GM18909 (cell line): ENCODE measurements at regions not wholly inside any gene's neighbourhood (a gene's known extent, or its start where the extent isn't known, plus 50 kb on each side); places are given as distances from the start of the nearest gene placed in this dataset.
"Not testable (repeated sequence)": the region's sequence is repeated elsewhere in the genome, so short reads cannot be mapped to it uniquely, and the experiment has no call there.

ENCODE experiments used
- ATAC-seq: cut with Tn5 transposase; IDR thresholded peaks from one replicate; pipeline ENCODE4 v1.9.1; 2021; ENCODE audit warnings: mild to moderate bottlenecking; ENCODE audit not compliant: unreplicated experiment, poor library complexity

DNA sequence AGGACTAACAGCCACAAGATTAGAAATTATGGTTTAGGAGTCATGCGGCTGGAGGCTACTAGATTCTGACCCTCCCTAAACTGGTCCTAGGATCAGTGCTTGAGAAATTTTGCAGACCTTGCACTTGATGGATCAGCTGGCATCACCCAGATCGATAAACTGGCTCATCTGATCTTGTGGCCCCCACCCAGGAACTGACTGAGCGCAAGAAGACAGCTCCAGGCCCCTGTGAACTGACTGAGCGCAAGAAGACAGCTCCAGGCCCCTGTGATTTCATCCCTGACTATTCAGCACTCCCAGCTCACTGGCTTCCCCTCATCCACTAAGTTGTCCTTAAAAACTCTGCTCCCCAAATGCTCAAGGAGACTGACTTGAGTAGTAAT is 67.8 kb downstream of the MRPL36 start:
- ATAC-seq = not testable (repeated sequence)

DNA sequence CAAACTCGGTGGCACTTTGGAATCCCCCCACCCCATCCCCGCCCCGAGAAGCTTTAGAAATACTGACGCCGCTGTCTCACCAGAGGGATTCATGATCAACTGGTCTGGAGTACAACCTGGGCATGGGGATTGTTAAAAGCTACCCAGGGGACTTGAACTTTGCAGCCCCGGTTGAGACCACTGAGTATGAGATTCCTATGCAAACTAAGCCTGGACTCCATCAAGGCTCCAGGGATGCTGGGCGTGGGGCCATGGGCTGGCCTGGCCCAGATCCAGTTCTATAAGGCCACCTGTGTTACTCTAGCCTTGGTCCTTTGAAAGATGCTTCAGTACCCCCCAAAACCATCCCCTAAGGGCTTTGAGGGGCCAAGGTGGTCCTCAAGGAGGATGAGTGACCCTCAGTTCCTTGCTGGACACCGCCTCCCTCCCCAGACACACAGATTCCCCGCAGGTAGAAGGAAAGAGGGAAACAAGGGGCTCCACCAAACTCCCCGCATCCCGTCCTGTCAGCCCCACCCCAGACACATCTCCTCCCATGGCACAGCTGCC is 68.5 kb downstream of the MRPL36 start:
- no peak for ATAC-seq

- no peak for ATAC-seq
These were observed 69.2 kb downstream of the MRPL36 start for GRCh38 chr5:1730487-1730847.

GRCh38 chr5:1729641-1730486 is 69.8 kb downstream of the MRPL36 start:
- ATAC-seq = no peak

DNA sequence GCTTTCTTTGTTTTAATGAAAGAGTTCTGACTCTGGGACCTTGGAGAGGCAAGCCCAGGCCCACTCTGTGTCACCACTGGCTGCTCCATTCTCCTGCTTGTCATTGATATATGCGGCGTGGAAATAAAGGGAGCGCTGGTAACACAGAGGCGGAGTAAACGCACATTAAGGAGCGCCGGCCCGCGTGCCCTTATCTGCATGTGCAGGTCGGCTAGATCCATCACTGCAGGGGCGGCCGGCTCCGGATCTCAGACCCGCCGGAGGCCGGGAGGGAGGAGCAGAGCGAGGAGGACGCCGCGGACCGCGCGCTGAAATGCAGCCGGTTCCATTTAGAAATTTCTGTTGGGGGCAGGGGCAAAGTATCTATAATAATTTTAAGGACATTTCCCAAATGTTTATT is 70.8 kb downstream of the MRPL36 start:
- no peak for ATAC-seq

DNA sequence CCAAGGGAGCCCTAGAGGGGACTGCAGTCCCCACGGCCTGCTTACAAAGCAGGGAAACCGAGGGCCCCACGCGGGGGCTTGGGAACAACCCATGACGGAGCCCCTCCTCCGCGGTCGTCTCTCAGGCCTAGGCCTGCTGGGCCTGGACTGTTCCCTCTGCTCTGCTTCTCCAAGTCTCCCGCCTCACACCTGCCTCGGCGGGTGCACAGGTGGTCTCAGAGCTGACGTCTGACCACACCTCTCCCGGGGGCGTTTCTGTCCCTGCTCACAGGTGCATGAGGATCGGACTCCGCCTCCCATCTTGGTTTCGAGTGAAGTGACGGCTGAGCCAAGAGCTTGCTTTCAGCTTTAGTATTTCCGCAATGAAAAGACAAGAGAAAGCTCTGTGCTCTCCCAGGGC is 72.1 kb downstream of the MRPL36 start:
- ATAC-seq = no peak

- no peak for ATAC-seq
These were observed 72.7 kb downstream of the MRPL36 start for GRCh38 chr5:1726956-1727355.

- no peak for ATAC-seq
These were observed 73.2 kb downstream of the MRPL36 start for GRCh38 chr5:1726469-1726865.

DNA sequence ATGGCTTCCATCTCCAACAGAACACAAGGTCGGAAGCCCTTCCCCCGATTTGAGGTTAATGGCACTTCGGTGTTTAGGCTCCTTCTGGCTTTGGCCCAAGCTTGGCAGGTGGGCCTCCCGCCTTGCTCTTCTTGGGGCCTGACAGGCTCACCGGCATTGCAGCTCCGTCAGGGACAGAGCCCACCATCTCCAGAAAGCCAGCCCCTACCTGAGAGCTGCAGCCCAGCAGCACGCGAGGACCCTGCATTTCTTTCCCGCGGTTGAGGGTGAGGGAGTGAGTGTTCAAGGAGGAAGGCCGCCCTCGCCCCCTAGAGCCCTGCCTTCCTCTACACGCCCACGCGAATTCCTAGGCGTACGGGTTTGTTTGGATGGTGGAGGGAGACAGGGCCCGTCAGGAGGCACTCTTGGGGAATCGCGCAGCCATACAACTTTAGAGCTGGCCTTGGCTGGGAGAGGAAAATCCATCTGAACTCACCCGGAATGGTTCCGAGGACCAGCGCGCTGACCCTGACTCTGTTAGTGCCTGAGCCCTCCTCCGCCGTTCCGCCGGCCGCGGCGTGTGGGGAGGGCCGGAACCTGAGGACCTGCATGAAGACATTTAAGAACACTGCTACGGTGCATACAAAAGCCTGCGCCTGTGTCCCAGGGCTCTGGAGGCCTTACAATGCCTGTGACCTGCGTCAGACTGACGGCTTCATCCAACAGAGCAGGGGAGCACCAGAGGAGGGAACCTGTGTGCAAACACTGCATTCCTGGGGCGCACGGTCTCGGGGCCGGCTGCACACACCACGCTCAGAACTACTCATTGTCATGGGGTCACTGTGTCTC is 73.8 kb downstream of the MRPL36 start:
- no peak for ATAC-seq

- no peak for ATAC-seq
These were observed 74.6 kb downstream of the MRPL36 start for GRCh38 chr5:1724822-1725602.

DNA sequence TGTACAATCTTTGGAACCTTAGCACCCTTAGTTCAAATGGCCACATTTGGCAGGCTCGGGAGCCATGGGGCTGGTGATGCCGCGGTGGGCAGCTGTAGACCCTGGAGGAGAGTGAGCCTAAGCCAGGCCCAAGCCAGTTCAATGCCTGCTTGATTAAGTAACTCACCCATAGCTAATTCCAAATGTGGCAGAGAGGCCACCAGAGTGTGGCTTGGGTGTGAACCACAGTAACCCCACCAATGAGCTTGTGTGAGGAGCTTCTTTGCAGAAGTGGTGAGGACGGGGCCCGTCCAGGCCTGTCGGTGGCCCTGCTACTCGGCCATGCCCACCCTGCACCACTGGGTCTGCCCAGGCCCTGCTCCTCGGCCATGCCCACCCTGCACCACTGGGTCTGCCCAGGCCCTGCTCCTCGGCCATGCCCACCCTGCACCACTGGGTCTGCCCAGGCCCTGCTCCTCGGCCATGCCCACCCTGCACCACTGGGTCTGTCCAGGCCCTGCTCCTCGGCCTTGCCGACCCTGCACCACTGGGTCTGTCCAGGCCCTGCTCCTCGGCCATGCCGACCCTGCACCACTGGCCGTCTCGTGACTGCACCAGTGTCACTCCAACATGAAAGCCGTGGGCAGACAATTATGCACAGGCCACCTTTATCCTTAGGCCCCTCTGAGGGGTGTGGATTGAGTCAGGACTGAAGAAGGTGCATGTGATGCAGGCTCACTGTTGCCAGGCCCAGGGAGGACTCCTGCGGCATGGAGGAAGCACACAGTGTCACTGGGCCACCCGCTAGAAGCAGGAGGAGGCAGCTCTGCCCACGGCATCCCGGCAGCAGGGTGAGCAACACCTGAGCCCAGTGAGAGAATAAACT is 75.4 kb downstream of the MRPL36 start:
- no peak for ATAC-seq

GRCh38 chr5:1723476-1723875 is 76.2 kb downstream of the MRPL36 start:
- no peak for ATAC-seq

DNA sequence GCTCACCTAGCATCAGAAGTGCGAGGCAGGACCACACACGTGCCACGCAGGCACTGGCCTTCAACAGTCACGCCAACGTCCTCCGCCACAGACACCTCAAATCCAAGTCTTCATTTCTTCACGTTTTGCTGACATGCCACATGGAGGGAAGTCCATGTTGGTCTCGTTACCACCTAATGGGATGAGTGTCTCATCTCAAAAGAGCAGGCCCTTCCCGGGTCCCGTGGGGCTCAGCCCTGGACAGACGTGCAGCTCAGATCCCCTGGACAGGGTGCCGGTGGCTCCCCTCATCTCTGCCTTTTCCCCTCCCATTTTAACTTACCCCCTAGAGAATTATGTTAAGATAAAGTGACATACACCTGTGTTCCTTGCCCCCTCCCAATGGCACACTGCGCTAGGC is 76.8 kb downstream of the MRPL36 start:
- no peak for ATAC-seq

DNA sequence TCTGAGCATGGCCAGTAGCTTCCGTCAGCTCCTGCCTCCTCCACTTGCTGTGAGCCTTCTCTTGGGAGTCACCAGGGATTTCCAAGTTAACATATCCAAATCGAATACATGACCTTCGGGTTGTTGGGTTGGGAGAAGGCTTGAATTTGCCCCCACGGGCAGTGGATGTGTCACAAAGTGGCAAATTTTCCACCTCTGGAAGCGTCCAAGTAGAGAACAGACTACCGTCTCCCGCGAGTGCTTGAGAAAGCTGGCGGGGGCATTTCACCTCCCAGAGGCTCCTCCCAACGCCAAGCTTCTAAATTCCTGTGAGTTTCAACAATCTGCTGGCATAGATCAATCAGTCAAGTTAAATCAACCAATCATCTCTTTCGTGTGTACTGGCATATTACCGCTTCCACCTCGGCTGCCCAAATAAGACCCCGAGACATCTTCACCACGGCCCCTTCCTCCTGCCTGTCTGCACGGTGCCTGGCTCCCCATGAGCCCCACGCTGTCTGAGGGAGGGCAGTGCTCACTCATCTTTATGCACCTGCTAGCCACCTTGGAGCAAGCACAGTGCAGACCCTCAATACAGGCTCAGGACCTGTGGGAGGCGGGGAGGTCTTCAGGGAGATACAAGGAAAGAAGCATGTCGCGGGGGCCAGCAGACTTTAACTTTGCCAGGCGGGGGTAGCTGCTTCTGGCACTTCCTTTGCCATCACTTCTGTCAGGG is 79.1 kb downstream of the MRPL36 start:
- ATAC-seq = no peak

DNA sequence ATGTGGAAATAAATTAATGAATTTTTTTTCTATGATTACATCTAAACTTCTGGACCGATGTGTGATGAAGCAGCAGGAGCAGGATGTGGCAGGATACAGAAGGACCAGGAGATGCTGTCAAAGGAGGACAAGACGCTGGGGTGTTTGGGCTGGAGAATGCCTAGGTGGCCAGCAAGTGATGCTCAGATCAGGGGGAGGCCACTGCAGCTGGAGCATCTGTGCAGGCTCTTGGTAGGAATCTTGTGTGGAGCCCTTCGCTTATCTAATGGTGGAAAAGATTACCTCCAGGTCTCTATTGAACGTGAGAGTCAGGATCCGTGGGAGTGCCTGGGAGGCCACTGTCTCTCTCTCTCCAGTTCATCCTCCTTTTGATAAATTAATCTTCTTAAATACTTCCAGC is 79.8 kb downstream of the MRPL36 start:
- no peak for ATAC-seq

GRCh38 chr5:1718669-1719068 is 81.0 kb downstream of the MRPL36 start:
- no peak for ATAC-seq

- not testable (repeated sequence) for ATAC-seq
These were observed 89.5 kb downstream of the MRPL36 start for GRCh38 chr5:1710091-1710490.

DNA sequence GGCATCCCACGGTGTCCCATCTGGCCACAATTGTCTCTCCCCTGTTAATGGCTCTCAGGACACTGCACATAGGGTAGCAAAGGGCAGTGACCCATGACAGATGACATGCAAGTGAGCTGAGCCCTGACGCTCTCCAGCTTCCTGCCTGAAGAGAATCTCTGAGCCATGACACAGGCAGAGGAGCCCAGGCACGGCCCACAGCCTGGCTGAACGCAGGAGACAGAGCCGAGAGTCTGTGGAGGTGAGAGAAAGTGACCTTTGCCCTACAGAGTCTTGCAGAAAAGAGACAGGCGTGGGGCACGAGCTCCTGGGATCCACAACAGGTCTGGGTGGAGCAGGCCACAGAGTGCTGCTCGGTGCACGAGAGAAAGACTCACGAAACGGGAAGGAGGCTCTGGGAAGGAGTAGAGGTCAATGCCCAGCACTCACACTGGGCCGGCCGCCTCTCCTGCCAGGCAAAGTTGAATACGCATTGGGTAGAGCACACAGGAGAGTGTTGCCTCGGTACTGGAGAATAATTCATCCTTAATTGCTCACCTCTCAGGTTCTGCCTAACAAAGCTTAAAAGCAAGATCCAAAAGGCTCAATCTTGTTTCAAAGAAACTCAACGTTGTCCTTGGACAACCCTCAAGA is 90.3 kb downstream of the MRPL36 start:
- ATAC-seq = no peak
